NCI-H748 (cell line): ENCODE measurements at regions not wholly inside any gene's neighbourhood (a gene's known extent, or its start where the extent isn't known, plus 50 kb on each side); places are given as distances from the start of the nearest gene placed in this dataset.
"Not testable (repeated sequence)": the region's sequence is repeated elsewhere in the genome, so short reads cannot be mapped to it uniquely, and the experiment has no call there.

Experiments used
- DNase-seq: peaks from one replicate; lab custom pipeline; 2025; ENCODE audit not compliant: unreplicated experiment; lab: John Stamatoyannopoulos, UW

- DNase-seq: no peak
These were observed 629.0 kb upstream of the SEMA6A start for GRCh38 chr5:117203584-117203983.

DNA sequence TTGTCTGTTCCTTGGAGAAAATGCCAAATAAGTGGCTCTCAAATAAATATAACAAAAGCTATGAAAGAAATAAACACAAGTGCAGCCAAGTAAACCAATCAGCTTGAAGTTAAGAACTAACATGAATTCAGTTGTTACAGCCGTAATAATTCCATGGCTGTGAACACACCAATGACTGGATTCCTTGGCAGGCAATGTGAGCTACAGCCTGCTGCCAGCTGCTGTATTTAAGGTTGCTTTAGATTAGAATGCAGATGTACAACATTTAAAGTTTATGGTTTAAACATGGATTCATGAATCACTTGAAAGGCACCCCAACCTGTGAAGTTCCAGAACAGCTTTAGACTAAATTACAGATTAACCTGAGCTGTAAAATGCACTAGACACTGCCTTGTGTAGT lies 626.4 kb upstream of the SEMA6A start:
- DNase-seq: no peak

DNA sequence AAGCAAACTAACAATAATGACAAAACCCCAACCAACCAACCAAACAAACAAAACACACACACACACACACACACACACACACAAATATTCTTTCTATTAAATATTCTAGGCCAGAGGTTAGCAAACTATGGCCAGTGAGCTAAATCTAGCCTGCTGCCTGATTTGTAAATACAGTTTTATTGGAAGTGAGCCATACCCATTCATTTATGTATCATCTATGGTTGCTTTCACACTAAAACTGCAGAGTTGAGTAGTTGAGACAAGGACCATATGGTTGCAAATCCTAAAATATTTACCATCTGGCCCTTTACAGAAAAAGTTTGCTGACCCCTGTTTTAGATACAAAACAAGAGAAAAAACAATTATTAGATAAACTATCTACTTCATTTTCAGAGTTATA lies 620.5 kb upstream of the SEMA6A start:
- DNase-seq: no peak

GRCh38 chr5:117191251-117191650 lies 616.6 kb upstream of the SEMA6A start:
- no peak for DNase-seq

DNA sequence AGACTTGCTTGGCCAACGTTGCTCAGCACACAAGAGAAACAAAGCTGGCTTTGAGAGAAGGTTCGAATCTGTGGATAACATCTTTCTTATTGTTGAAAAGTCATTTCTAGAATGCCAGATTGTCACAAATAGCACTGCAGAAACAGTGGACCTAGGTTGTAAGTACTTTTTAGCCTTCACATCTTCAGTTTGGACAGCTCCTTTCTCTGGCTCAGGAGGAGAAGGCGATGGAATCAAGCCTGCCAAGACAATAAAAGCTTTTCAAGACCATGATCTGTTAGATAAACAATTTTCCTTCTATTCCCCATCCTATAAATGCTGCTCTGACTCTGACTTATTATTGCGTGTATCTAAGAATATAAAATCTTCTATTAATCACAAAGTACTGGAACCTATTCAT lies 615.2 kb upstream of the SEMA6A start:
- no peak for DNase-seq

DNA sequence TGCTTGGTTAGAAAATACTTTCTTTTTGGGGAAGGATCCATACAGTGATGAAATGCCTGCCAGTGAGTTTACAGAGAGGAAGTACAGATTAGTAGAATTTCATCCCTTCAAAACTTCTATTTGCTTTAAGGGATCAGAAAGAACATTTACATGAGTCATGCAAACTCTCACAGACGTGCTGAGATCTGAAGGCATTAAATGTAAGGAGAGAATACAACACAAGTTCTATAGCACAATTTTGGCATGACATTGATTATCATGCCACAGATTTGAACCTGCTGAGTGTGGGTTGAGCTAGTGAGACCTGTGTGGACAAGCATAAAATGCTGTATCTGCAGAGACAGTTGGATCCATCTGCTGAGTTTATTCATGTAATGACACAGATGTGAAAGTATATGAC lies 613.6 kb upstream of the SEMA6A start:
- DNase-seq: no peak

DNA sequence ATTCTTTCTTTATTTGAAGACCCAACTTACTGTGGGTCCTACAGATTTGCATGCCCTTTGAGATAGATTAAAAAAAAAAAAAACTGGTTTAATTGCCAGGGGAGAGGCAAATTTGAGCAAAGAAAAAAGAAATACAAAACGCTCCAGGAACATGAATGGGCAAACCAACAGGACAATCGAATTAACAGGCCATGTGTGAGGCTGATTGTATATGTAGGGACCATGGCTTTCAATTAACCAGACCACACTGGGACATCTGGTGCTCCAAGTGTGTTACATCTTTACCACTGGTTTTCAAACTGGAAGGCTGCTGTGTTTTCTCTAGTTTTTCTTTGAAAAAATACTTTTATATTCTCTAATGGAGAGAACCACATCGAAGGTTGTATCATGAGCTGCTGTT lies 612.1 kb upstream of the SEMA6A start:
- DNase-seq: no peak

DNA sequence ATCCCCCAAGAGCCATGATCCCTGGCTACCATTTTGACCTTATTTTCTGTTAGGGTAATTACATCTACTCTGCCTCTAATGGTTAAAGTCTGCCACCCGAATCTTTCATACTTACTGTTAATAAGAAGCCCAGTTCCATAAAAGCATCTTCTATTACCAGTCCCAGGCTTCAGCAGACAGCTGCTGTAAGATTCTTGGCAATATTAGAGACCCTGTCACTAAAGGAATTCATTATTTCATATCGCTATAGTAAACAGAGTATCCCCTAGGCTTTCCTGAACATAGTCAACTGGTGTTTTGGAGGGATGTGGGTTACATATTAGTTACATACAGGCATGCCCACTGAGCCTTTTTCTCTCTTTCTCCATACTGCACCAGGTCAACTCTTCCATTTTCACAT lies 608.7 kb upstream of the SEMA6A start:
- DNase-seq: no peak

DNA sequence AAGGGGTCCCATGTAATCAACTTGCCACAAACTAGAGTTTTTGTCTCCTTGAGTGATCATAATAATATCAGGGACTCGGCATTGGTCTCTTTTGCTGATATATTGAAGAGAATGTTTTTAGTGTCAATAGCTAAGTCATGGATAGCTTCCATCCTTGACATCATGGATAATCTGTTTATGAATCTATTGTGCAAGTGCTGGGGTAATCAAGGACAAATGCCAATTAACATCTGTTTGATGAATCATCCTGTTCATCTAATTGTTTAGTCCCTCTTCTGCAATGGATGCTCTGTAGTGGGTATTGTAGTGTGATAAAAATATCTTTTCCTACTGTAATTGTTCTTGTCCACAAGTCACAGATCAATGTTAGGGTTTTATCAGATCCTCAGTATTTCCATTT lies 607.5 kb upstream of the SEMA6A start:
- no peak for DNase-seq

DNA sequence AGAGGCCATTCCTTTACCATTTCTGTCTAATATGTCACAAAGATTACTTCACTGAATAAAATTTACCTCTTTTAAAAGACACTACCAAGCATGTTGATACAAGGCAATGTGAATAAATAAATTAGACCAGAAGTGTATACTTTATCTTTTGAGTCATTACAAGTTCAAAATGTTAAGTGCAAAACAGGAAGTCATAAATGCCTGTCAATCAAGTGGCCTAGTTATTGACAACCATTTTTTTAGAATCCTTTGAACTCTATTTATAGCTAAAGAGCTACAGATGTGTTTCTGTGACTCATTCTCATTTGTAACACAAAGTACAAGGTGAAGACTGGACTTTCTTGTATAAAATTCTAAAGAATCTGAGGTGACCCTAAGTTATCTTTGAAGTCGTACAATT lies 602.7 kb upstream of the SEMA6A start:
- DNase-seq: no peak

- no peak for DNase-seq
These were observed 590.4 kb upstream of the SEMA6A start for GRCh38 chr5:117165068-117165467.

- DNase-seq: no peak
These were observed 587.2 kb upstream of the SEMA6A start for GRCh38 chr5:117161718-117162335.

DNA sequence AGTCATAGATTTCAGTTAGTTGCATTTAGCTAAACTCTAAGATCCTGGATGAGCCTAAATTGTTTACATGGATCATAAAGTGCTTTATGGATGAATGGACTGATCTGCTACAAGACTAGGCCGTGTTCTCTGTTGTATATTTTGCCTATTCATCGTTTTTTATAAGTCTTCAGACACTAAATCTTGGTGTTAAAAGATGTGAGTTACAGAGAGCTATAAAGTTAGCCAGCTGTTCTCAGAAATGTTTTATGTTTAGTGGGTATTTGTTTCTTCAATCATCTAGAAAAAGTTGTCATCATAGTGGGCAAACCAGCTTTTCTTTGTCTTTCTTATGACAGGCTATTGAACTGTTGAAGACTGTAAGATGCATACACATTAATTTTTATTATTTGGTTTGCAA lies 585.8 kb upstream of the SEMA6A start:
- no peak for DNase-seq

GRCh38 chr5:117149312-117149711 lies 574.7 kb upstream of the SEMA6A start:
- DNase-seq: no peak

- no peak for DNase-seq
These were observed 569.5 kb upstream of the SEMA6A start for GRCh38 chr5:117144086-117144485.

DNA sequence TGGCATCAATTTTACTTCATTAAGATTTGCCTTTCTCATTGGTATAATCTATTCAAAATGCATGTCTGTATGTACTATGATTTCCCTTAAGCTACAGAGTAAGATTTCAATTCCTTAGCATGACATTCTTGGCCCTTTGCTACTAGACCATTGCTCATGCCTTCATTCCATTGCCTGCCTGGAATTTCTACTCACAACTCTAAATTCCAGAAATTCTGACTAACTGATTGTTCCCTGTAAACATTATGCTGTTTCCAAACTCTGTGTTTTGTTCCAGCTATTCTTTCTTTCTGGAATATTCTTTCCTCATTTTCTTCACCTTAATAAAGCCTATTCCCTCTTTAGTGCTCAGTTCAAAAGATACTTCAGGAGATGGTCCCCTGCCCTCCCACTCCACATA lies 568.8 kb upstream of the SEMA6A start:
- no peak for DNase-seq

GRCh38 chr5:117138523-117138922 lies 563.9 kb upstream of the SEMA6A start:
- no peak for DNase-seq

DNA sequence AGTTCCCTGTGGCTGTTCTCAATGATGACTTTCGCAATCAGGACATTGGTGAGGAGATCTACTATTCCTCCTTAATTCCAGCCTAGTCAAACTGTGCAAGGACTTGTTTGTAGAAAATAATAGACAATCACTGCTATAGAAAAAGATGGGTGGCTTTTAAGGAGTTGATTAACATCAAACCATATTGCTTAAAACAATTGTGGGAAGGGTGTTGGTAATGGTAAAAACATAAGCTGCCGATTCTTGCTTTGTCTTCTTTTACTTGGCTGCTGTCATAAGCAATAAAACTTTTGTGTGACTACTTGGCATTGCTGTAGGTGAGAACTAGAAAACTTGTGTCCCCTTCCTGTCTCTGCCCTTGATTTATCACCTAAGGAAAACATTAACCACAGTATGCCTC lies 561.2 kb upstream of the SEMA6A start:
- no peak for DNase-seq

GRCh38 chr5:117133198-117133597 lies 558.6 kb upstream of the SEMA6A start:
- DNase-seq: no peak

- DNase-seq: no peak
These were observed 557.3 kb upstream of the SEMA6A start for GRCh38 chr5:117131876-117132275.

DNA sequence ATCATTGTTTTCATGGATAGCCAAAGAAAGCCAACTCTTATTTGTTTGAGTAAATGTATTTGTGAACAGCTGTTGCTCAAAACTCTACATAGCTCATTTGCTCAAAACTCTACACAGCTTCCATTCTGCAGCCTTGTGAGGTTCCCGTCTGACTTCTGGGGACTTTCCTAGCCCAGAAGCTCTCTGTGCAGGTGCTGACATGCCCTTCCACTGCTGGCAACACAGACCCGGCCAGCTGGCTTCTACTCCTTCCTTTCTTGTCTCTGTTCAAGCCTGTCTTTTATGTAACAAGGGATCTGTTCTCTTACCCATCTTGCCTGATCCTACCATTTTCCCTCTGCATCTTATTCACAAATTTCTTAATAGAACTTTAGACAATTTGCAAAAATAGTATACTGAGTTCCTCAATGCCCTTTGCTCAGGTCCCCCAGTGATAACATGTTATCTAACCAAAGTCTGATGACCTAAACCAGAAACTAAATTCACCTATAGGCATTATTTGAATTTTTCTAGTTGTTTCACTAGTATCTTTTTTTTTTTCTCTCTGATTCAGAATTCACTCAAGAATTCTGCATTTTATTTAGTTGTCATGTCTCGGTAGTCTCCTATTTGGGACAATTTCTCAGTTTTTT lies 556.5 kb upstream of the SEMA6A start:
- DNase-seq: no peak

DNA sequence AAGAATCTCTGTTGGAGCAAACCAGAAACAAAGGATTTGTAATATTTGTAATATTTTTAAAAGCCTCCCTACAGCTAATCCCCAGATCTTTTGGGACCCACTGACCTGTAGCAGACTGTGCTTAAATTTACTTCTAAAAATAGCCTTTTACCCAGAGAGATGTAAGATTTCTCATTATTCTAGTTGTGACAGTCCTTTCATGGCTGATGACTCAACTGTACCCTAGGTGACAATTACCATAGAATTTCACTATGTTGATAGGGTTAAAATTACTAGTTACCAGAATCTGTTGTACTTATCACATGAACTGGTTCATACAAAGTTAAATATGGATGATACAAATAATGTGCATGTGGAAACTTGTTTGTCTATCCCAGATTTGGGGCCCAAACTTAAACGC lies 543.9 kb upstream of the SEMA6A start:
- no peak for DNase-seq

GRCh38 chr5:117117314-117117713 lies 542.7 kb upstream of the SEMA6A start:
- DNase-seq: not testable (repeated sequence)
